Posterior cingulate gyrus (tissue), 11 donors: ENCODE measurements at regions not wholly inside any gene's neighbourhood (a gene's known extent, or its start where the extent isn't known, plus 50 kb on each side); places are given as distances from the start of the nearest gene placed in this dataset.

Experiments used
- DNase-seq, 10 donors: peaks; one replicate each; pipeline versions ENCODE4 v3.0.0 to v3.0.0-alpha.2; 2020 to 2021; ENCODE audit warnings: mixed read lengths in 3 of 10
- intact Hi-C: fragments of 100-400 bp; cut with DNase I; formaldehyde crosslinking; loops from one replicate; pipeline ENCODE4 v1.15.1; 2023

GRCh38 chr1:194534784-194535183 lies 1348.4 kb upstream of the B3GALT2 start:
- no peak for DNase-seq
- intact Hi-C loops = no loop called here

DNA sequence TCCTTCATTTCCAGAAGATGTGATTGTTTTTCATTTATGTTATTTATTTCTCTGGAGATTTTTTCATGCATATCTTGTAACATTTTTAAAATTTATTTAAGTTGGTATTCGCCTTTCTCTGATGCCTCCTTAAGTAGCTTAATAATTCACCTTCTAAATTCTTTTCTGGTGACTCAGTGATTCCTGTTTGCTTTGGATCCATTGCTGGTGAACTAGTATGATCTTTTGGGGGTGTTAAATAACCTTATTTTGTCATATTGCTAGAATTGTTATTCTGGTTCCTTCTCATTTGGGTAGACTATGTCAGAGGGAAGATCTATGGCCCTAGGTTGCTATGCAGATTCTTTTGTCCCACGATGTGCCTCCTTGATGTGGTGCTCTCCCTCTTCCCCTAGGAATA lies 1347.2 kb upstream of the B3GALT2 start:
- DNase-seq = no peak
- intact Hi-C loops = no loop called here

DNA sequence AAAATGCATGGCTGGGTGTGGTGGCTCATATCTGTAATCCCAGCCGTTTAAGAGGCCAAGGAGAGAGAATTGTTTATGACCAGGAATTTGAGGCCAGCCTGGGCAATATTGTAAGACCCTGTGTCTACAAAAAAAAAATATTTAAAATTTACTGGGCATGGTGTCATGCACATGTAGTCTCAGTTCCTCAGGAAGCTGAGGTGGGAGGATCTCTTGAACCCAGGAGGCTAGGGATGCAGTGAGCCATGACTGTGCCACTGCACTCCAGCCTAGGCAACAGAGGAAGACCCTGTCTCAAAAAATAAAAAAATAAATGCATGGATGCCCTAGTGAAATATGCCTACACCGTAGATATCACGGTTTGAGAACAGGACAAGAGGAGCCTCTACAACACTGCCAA lies 1331.2 kb upstream of the B3GALT2 start:
- intact Hi-C loops = no loop called here

GRCh38 chr1:194515916-194516315 lies 1329.5 kb upstream of the B3GALT2 start:
- intact Hi-C loops = no loop called here
- no peak for DNase-seq

More for the DNA sequence above, 1331.2 kb upstream of the B3GALT2 start:
- no peak for DNase-seq

DNA sequence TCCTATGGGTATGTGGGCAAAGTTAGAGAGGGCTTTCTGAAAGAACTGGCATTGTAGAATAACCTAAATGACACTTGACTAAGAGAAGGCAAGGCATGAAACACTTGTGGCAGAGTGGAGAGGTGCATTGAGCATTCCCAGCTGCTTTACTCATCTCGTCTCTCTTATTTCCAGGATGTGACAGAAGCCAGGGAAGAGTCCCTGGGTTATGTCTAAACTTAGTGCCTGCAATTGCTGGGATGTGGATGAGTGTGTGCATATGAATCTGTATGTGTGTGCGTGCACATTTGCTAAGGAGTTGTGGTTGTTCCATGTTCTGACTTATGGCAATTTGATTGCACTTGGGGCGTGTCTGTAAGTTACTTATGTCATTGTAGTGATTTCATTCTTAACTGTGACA lies 1326.5 kb upstream of the B3GALT2 start:
- DNase-seq = no peak

DNA sequence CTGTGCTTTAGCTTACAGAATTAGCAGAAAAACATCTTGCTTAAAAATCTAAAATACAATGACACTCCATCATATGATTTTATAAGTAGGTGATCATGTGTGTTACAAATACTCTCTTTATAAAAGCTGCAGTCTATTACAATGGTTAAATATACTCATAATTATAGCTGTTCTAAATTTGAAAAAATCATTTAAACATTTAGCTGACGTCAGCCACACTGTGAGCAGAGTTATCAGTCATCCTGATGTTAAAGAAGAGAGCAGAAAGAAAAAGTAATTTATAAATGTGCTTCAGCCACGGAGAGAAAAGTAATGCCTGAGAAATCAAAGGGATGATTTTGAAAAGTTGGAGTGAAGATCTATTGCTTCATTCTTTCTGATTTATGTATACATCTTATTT lies 1325.9 kb upstream of the B3GALT2 start:
- intact Hi-C loops = no loop called here
- no peak for DNase-seq

More for the DNA sequence above, 1326.5 kb upstream of the B3GALT2 start:
- intact Hi-C loops = no loop called here

- no peak for DNase-seq
- intact Hi-C loops = no loop called here
These were observed 1316.8 kb upstream of the B3GALT2 start for GRCh38 chr1:194503209-194503608.

GRCh38 chr1:194495434-194495833 lies 1309.0 kb upstream of the B3GALT2 start:
- no peak for DNase-seq
- intact Hi-C loops = no loop called here

DNA sequence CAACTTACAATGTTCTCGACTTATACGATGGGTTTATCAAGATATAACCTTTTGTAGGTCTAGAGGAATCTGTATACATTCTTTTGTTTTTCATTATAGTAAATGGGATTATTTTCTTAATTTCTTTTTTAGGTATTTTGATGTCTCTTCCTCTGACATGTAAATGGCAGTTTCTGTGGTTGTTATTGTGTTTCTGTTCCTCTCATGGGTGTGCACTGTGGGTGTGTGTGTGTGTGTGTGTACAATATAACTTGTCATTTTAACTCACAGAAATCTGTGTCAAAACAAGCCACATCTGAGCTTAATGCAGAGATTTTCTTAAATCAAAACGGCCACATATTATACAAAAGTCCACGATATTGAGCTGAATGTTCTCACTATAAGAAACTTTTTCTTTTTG lies 1300.8 kb upstream of the B3GALT2 start:
- intact Hi-C loops = no loop called here
- no peak for DNase-seq

GRCh38 chr1:194485432-194485831 lies 1299.0 kb upstream of the B3GALT2 start:
- intact Hi-C loops = no loop called here
- no peak for DNase-seq

- intact Hi-C loops = no loop called here
- DNase-seq = no peak
These were observed 1292.3 kb upstream of the B3GALT2 start for GRCh38 chr1:194478731-194479130.

DNA sequence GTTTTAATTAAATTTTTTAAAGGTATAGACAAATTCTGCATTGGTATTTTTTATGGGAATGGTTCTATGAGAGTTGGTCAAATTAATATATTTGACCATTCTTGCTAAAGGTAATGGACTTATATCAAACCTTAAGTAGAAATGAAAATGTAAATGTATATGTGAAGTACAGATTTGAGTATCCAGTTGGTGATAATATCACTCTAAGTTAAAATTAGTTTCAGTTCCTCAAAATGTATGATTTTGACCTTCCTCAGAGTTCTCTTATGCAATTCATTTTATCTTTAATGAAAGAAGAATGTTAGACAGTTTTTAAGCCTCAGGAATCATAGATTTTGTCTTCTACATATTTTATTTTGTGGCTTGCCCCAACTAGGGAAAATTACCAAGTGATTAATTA lies 1291.5 kb upstream of the B3GALT2 start:
- intact Hi-C loops = no loop called here
- no peak for DNase-seq

- intact Hi-C loops = no loop called here
- no peak for DNase-seq
These were observed 1290.5 kb upstream of the B3GALT2 start for GRCh38 chr1:194476872-194477271.

DNA sequence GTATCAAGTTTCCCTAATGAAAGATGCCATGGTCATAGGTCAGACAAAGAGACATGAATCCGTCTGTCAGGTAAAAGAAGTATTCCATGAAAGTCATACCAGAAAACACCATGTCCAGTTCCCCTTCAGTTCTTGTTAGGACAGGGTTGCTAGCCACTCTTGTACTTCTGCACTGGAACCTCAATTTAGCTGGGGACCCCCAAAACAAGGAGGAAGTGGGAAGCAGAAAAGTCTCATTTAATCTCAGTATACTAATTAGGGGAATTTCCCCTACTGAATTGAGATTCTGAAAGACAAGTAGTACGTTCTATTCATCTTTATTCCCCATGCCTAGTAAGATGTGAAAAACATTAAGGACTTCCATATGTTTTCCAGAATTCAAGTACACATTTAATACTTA lies 1289.9 kb upstream of the B3GALT2 start:
- intact Hi-C loops = no loop called here
- no peak for DNase-seq

GRCh38 chr1:194474701-194475100 lies 1288.3 kb upstream of the B3GALT2 start:
- no peak for DNase-seq
- intact Hi-C loops = no loop called here

GRCh38 chr1:194473766-194474165 lies 1287.4 kb upstream of the B3GALT2 start:
- no peak for DNase-seq

GRCh38 chr1:194469282-194469681 lies 1282.9 kb upstream of the B3GALT2 start:
- no peak for DNase-seq
- intact Hi-C loops = no loop called here

More at GRCh38 chr1:194473766-194474165, 1287.4 kb upstream of the B3GALT2 start:
- intact Hi-C loops = no loop called here

DNA sequence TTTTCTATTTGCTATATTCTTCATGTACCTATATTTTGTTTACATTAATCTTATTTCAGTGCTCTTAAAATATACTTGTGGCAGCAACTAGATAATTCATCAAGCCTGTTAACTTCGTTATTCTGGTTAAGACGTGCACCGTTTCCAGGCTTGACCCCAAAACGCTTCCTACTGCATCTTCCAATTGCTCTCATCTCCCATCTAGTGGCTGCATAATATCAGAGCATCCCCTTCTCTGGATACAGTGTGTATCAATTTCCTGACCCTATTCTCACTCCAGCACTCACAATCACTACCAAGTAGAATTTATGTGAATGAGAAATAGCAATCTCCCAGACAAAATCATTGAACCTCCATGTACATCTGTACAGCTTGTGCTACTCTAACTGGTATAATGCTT lies 1280.3 kb upstream of the B3GALT2 start:
- peak in 1 of 10 donors; percentile 8 for DNase-seq
- intact Hi-C loops = no loop called here

DNA sequence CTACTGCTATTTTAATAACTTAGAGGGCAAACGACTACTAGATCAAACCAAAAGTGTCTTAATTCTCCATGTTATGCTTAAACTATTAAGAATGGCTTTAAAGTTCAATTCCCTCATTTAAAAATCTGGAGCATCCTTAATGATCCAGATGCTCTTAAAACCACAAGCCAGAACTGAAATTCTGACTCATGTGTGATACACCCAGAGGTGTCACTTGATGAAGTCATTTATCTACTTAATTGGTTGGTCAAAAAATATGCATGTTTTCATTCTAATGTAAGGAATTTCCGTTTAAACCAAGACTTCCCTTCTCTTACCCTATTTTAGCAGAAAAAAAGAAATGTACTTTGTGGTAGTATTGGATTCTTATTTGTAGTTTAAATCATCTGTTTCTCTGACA lies 1261.2 kb upstream of the B3GALT2 start:
- no peak for DNase-seq
- intact Hi-C loops = no loop called here

GRCh38 chr1:194445244-194445643 lies 1258.8 kb upstream of the B3GALT2 start:
- intact Hi-C loops = no loop called here
- DNase-seq = no peak

- no peak for DNase-seq
- intact Hi-C loops = no loop called here
These were observed 1256.6 kb upstream of the B3GALT2 start for GRCh38 chr1:194442901-194443575.

- intact Hi-C loops = no loop called here
- DNase-seq = peak in 1 of 10 donors; percentile 51
These were observed 1250.7 kb upstream of the B3GALT2 start for GRCh38 chr1:194437135-194437534.

DNA sequence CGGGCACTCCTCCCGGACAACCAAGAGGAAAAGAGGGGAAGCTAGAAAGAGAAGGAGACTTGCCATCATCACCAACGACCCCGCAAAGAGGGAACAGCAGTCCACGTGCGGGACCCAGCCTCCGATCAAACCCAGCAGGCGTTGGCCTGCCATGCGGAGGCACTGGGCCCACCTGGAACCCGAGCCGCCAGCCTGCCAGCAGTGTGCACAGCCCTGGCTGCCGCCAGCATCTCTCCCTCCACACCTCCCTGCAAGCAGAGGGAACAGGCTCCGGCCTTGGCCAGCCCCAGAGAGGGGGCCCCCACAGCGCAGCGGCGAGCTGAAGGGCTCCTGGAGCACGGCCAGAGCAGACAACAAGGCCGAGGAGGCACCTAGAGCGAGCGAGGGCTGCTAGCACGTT lies 1244.7 kb upstream of the B3GALT2 start:
- intact Hi-C loops = no loop called here
- peak in 2 of 10 donors; percentile 53 to 81 for DNase-seq
